Stimulated activated CD8-positive, alpha-beta memory T cell treated with anti-CD3 and anti-CD28 coated beads, Interleukin-7, amount 100 ng/mL, for 48 hours (primary cell): ENCODE measurements at regions not wholly inside any gene's neighbourhood (a gene's known extent, or its start where the extent isn't known, plus 50 kb on each side); places are given as distances from the start of the nearest gene placed in this dataset.
"Not testable (repeated sequence)": the region's sequence is repeated elsewhere in the genome, so short reads cannot be mapped to it uniquely, and the experiment has no call there.

Experiments used
- DNase-seq, 2 donors: peaks; one replicate each; pipeline ENCODE4 v3.0.0-alpha.2; 2020; ENCODE audit warnings: low read depth in 1 of 2; ENCODE audit errors: extremely low read depth in 1 of 2

- DNase-seq = no peak
These were observed 888.0 kb downstream of the BRD1 start for GRCh38 chr22:48939441-48940265.

- DNase-seq = no peak
These were observed 888.9 kb downstream of the BRD1 start for GRCh38 chr22:48938741-48939140.

- DNase-seq = no peak
These were observed 890.5 kb downstream of the BRD1 start for GRCh38 chr22:48937032-48937639.

GRCh38 chr22:48936391-48936790, 891.3 kb downstream of the BRD1 start:
- DNase-seq = no peak

GRCh38 chr22:48934446-48934845, 893.2 kb downstream of the BRD1 start:
- no peak for DNase-seq

GRCh38 chr22:48931452-48931851, 896.2 kb downstream of the BRD1 start:
- DNase-seq = no peak

- DNase-seq = no peak
These were observed 898.3 kb downstream of the BRD1 start for GRCh38 chr22:48929276-48929790.

- DNase-seq = no peak
These were observed 900.1 kb downstream of the BRD1 start for GRCh38 chr22:48927591-48927990.

GRCh38 chr22:48926643-48927042, 901.0 kb downstream of the BRD1 start:
- no peak for DNase-seq

- no peak for DNase-seq
These were observed 901.5 kb downstream of the BRD1 start for GRCh38 chr22:48926136-48926535.

GRCh38 chr22:48925450-48925849, 902.2 kb downstream of the BRD1 start:
- no peak for DNase-seq

- DNase-seq = no peak
These were observed 903.7 kb downstream of the BRD1 start for GRCh38 chr22:48923996-48924395.

GRCh38 chr22:48923165-48923865, 904.4 kb downstream of the BRD1 start:
- DNase-seq = no peak

GRCh38 chr22:48921411-48921903, 906.2 kb downstream of the BRD1 start:
- no peak for DNase-seq

GRCh38 chr22:48920776-48921241, 906.9 kb downstream of the BRD1 start:
- no peak for DNase-seq

GRCh38 chr22:48919851-48920589, 907.7 kb downstream of the BRD1 start:
- no peak for DNase-seq

- DNase-seq = no peak
These were observed 908.5 kb downstream of the BRD1 start for GRCh38 chr22:48919187-48919590.

GRCh38 chr22:48918585-48919186, 909.0 kb downstream of the BRD1 start:
- no peak for DNase-seq

GRCh38 chr22:48912356-48913066, 915.2 kb downstream of the BRD1 start:
- DNase-seq = not testable (repeated sequence)

GRCh38 chr22:48911647-48912046, 916.0 kb downstream of the BRD1 start:
- not testable (repeated sequence) for DNase-seq
